ENCODE measurements at regions not wholly inside any gene's neighbourhood (a gene's known extent, or its start where the extent isn't known, plus 50 kb on each side); places are given as distances from the start of the nearest gene placed in this dataset.

- DNase-seq, result no peak
Observed at GRCh38 chrX:128216364-128216763, 164.2 kb upstream of the ACTRT1 start.

- DNase-seq, result no peak
Observed at GRCh38 chrX:128165884-128166408, 113.7 kb upstream of the ACTRT1 start.

GRCh38 chrX:128156204-128156603, 104.0 kb upstream of the ACTRT1 start:
- no peak for DNase-seq

GRCh38 chrX:128142745-128143144, 90.5 kb upstream of the ACTRT1 start:
- no peak for DNase-seq

GRCh38 chrX:128106630-128107029, 54.4 kb upstream of the ACTRT1 start:
- DNase-seq, result no peak

GRCh38 chrX:128105659-128106058, 53.5 kb upstream of the ACTRT1 start:
- no peak for DNase-seq

Data from DMS79 (cell line).